ENCODE measurements at regions not wholly inside any gene's neighbourhood (a gene's known extent, or its start where the extent isn't known, plus 50 kb on each side); places are given as distances from the start of the nearest gene placed in this dataset.

DNA sequence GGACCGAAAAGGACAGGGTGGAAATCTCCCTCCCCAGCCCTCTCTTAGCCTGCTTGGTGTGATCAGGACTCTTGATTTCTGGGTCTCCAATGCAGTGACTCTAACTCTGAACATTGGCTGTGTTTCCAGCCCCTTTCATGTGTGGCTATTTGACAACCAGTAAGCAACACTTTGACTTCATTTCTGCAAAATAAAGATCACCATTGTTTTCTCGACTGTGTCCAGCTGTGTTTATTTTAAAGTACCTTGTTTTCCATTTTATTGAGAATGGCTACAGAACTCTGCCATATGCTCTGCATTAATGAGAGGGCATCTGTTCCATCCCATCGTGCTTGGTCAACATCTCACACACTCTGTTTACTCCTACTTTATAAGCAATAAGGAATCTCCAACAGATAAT is 60.9 kb upstream of the TAGAP start:
- TF ChIP-seq CTCF (IDR thresholded peaks at IDR 0.05) (no peak), POLR2A (IDR thresholded peaks at IDR 0.05) (no peak)
